HCT116 (cell line): ENCODE measurements at regions not wholly inside any gene's neighbourhood (a gene's known extent, or its start where the extent isn't known, plus 50 kb on each side); places are given as distances from the start of the nearest gene placed in this dataset.

Experiments used
- ATAC-seq: fragments of 200-7000 bp; cut with Tn5 transposase; 2 replicates; pipeline ENCODE4 v1.9.1; 2020; ENCODE audit warnings: mild to moderate bottlenecking, moderate library complexity
- BruUV-seq: library from RNA; stranded (reverse); fragments of 400-500 nt; replicated peaks from 2 replicates; lab custom pipeline; 2021; lab: Mats Ljungman, UMichigan
- CTCF ChIA-PET: fragments of 300-600 bp; sonication (Branson Sonifier 250); formaldehyde crosslinking; loops from one replicate; lab custom pipeline; 2021; ENCODE audit warnings: antibody characterized with exemption; lab: Charles Lee
- POLR2A ChIA-PET: fragments of 300-600, 350-600 bp; sonication (Branson Sonifier 250); formaldehyde crosslinking; loops from one replicate; lab custom pipeline; 2021; ENCODE audit warnings: antibody characterized with exemption; lab: Charles Lee
- RAD21 ChIA-PET, 2 experiments: fragments of 300-600 bp; sonication (Branson Sonifier 250); formaldehyde crosslinking; loops; one replicate each; lab custom pipeline; 2023; ENCODE audit warnings: low total read pairs in 2 of 2; ENCODE audit not compliant: uncharacterized antibody in 2 of 2, unreplicated experiment in 2 of 2, low non-redundant PET in 1 of 2; lab: Charles Lee
- DNase-seq: peaks from one replicate; pipeline ENCODE4 v3.0.0-alpha.2; 2010; ENCODE audit warnings: low read depth, low spot score
- H2AFZ ChIP-seq: fragments of 200-600 bp; shearing (Covaris generic), sonication (generic); 2 replicates; pipeline ENCODE4 v1.6.1; 2017; ENCODE audit warnings: low read depth, mixed run types, mixed read lengths, antibody characterized with exemption, low read length; ENCODE audit not compliant: poor library complexity, severe bottlenecking
- H3K27ac ChIP-seq: 2 replicates; pipeline ENCODE4 v1.5.1; 2012; ENCODE audit warnings: low read depth, low read length
- H3K27me3 ChIP-seq: fragments of 200-600 bp; sonication (generic); 2 replicates; pipeline ENCODE4 v1.6.1; 2016; ENCODE audit warnings: mixed run types, low read length, mixed read lengths; ENCODE audit not compliant: insufficient read depth
- H3K36me3 ChIP-seq, 2 experiments: fragments of 200-500 bp in 1 of 2; fragments of 200-600 bp in 1 of 2; sonication (Bioruptor generic) in 1 of 2; sonication (generic) in 1 of 2; 2 replicates each; pipeline versions ENCODE4 v1.5.1 to v1.6.1; 2014 to 2016; ENCODE audit warnings: low read length in 2 of 2, inconsistent platforms in 1 of 2, mixed read lengths in 1 of 2, mixed run types in 1 of 2; ENCODE audit not compliant: insufficient read depth in 2 of 2, control insufficient read depth in 1 of 2
- H3K4me1 ChIP-seq, 2 experiments: fragments of 200-600 bp in 1 of 2; sonication (generic) in 1 of 2; 2 replicates each; pipeline versions ENCODE4 v1.5.1 to v1.6.1; 2012 to 2017; ENCODE audit warnings: low read length in 2 of 2, inconsistent platforms in 1 of 2, mild to moderate bottlenecking in 1 of 2, mixed read lengths in 1 of 2, mixed run types in 1 of 2, moderate library complexity in 1 of 2; ENCODE audit not compliant: insufficient read depth in 2 of 2, control insufficient read depth in 1 of 2
- H3K4me2 ChIP-seq: fragments of 200-600 bp; sonication (generic); 2 replicates; pipeline ENCODE4 v1.6.1; 2017; ENCODE audit warnings: mixed run types, low read length, mixed read lengths
- H3K4me3 ChIP-seq, 2 experiments: fragments of 200-600 bp in 1 of 2; sonication (generic) in 1 of 2; replicated peaks in 1 of 2; 2 replicates each; pipeline ENCODE4 v1.5.1; 2011 to 2016; ENCODE audit warnings: low read length in 2 of 2, control low read depth in 1 of 2, low read depth in 1 of 2, mild to moderate bottlenecking in 1 of 2, mixed read lengths in 1 of 2, mixed run types in 1 of 2
- H3K79me2 ChIP-seq: fragments of 200-600 bp; sonication (generic); 2 replicates; pipeline ENCODE4 v1.6.1; 2017; ENCODE audit warnings: mild to moderate bottlenecking, mixed run types, low read length, moderate library complexity, mixed read lengths; ENCODE audit not compliant: insufficient read depth
- H3K9ac ChIP-seq: fragments of 200-600 bp; sonication (generic); 2 replicates; pipeline ENCODE4 v1.6.1; 2016; ENCODE audit warnings: low read length, mixed read lengths
- H3K9me2 ChIP-seq: fragments of 200-600 bp; sonication (generic), shearing (Covaris generic); 2 replicates; pipeline ENCODE4 v1.6.1; 2017; ENCODE audit warnings: mixed run types, mild to moderate bottlenecking, moderate library complexity; ENCODE audit not compliant: insufficient read depth
- H3K9me3 ChIP-seq, 2 experiments: fragments of 200-500 bp in 1 of 2; fragments of 200-600 bp in 1 of 2; sonication (Bioruptor generic) in 1 of 2; sonication (generic) in 1 of 2; 2 replicates each; pipeline ENCODE4 v1.6.1; 2014 to 2017; ENCODE audit warnings: low read length in 2 of 2, mixed read lengths in 2 of 2, inconsistent platforms in 1 of 2, low read depth in 1 of 2, mild to moderate bottlenecking in 1 of 2, mixed run types in 1 of 2, moderate library complexity in 1 of 2; ENCODE audit not compliant: control insufficient read depth in 1 of 2, insufficient read depth in 1 of 2
- H4K20me1 ChIP-seq: fragments of 200-600 bp; sonication (generic), shearing (Covaris generic); 2 replicates; pipeline ENCODE4 v1.6.1; 2017; ENCODE audit warnings: mixed run types, mild to moderate bottlenecking, moderate library complexity; ENCODE audit not compliant: insufficient read depth
- CEBPB ChIP-seq: IDR thresholded peaks from 2 replicates; pipeline ENCODE4 v1.6.1; 2012; ENCODE audit warnings: low read depth
- EGR1 ChIP-seq: IDR thresholded peaks from 2 replicates; pipeline ENCODE4 v1.6.1; 2012; ENCODE audit warnings: low read depth
- EZH2phosphoT487 ChIP-seq: fragments of 200-600 bp; IDR thresholded peaks from 2 replicates; pipeline ENCODE4 v1.6.1; 2018; ENCODE audit warnings: antibody characterized with exemption, borderline replicate concordance
- FOSL1 ChIP-seq: IDR thresholded peaks from 2 replicates; pipeline ENCODE4 v1.6.1; 2012; ENCODE audit warnings: low read depth
- JUND ChIP-seq: IDR thresholded peaks from 2 replicates; pipeline ENCODE4 v1.6.1; 2012
- POLR2A ChIP-seq: IDR thresholded peaks from 2 replicates; pipeline ENCODE4 v1.7.0; 2011; ENCODE audit warnings: borderline replicate concordance; ENCODE audit not compliant: insufficient read depth, insufficient read length; ENCODE audit errors: extremely low read depth
- RAD21 ChIP-seq: IDR thresholded peaks from 2 replicates; pipeline ENCODE4 v1.6.1; 2012; ENCODE audit warnings: low read depth, mild to moderate bottlenecking
- SIN3A ChIP-seq: IDR thresholded peaks from 2 replicates; pipeline ENCODE4 v1.6.1; 2012; ENCODE audit warnings: low read depth
- SP1 ChIP-seq: IDR thresholded peaks from 2 replicates; pipeline ENCODE4 v1.6.1; 2012; ENCODE audit warnings: low read depth
- TCF7L2 ChIP-seq: IDR thresholded peaks from 2 replicates; pipeline ENCODE4 v1.7.0; 2011; ENCODE audit warnings: borderline replicate concordance, inconsistent platforms; ENCODE audit not compliant: insufficient read depth, insufficient read length; ENCODE audit errors: extremely low read depth
- YY1 ChIP-seq: IDR thresholded peaks from 2 replicates; pipeline ENCODE4 v1.6.1; 2011; ENCODE audit warnings: low read length, low read depth, moderate library complexity, mild to moderate bottlenecking; ENCODE audit not compliant: insufficient replicate concordance; ENCODE audit errors: extremely low read depth
- ZBTB33 ChIP-seq: IDR thresholded peaks from 2 replicates; pipeline ENCODE4 v1.6.1; 2011; ENCODE audit warnings: mild to moderate bottlenecking, low read length, moderate library complexity; ENCODE audit not compliant: insufficient replicate concordance; ENCODE audit errors: extremely low read depth
- ZFX ChIP-seq: fragments of 450-650 bp; IDR thresholded peaks from 2 replicates; pipeline ENCODE4 v1.6.1; 2017
- ZNF274 ChIP-seq: fragments of 200-500 bp; sonication (Bioruptor generic); IDR thresholded peaks from 2 replicates; pipeline ENCODE4 v1.6.1; 2014; ENCODE audit warnings: mild to moderate bottlenecking, low read depth, low read length, inconsistent platforms
- intact Hi-C: fragments of 100-400 bp; cut with micrococcal nuclease; formaldehyde crosslinking; loops from 2 replicates; pipeline ENCODE4 v1.10.0; 2022
- TF ChIP-seq, protein P1 (sequence below): IDR thresholded peaks from 2 replicates; pipeline ENCODE4 v1.6.1; 2012

DNA sequence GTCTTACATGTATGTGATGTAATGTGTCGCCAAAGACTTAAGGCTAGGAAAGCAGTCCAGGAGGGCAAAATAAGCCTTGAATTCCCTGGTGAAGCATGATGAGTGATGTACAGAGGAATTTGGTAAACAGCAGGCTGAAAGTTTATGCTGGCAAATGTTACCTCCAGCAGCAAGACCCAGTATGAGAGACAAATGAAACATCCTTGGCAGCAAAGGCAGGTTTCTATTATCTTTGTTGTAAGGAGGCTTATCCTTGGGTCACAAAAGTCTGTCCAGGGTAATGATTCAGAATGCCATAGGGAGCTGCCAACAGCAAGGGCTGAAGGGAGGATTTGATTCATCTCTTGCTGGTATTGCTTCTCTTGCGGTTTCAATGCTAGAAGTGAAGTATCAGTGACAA lies 75.9 kb upstream of the HTR4 start:
- Histone ChIP-seq H2AFZ (no peak overlapping the region), H3K4me3 (no peak overlapping the region), H3K4me1 (peaks cover 0 to 9% of the 10 kb centered on the region in 2 experiments; a peak in 2 of 4 replicates), H3K27me3 (peaks cover 15% of the 10 kb centered on the region; the same call in 1 of the 2 replicates), H4K20me1 (no peaks in the 10 kb centered on the region), H3K27ac (no peak overlapping the region), H3K9ac (no peak overlapping the region), H3K4me2 (no peak overlapping the region), H3K36me3 (no peaks in the 10 kb centered on the region), H3K9me3 (no peaks in the 10 kb centered on the region), H3K9me2 (no peaks in the 10 kb centered on the region), H3K79me2 (no peaks in the 10 kb centered on the region)
- ChIA-PET RAD21 (interaction anchor here (1.1 to 1.2 kb wide), 2 partner anchors 11 to 384 kb away, joined by 6 to 10 read pairs; no protein-coding TSS in a partner anchor), CTCF (interaction anchor here (0.7 to 7.8 kb wide), 67 partner anchors 9 to 873 kb away, joined by 3 to 198 read pairs (median 5); no protein-coding TSS in a partner anchor), POLR2A (no interaction called here)
- no TSS peak for BruUV-seq
- DNase-seq (no peak), ATAC-seq (no peak)
- no peak for TF ChIP-seq JUND
- TF ChIP-seq ZNF274 = no peak
- TF ChIP-seq, protein P1, sequence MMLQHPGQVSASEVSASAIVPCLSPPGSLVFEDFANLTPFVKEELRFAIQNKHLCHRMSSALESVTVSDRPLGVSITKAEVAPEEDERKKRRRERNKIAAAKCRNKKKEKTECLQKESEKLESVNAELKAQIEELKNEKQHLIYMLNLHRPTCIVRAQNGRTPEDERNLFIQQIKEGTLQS = no peak
- TF ChIP-seq TCF7L2 = no peak
- TF ChIP-seq POLR2A = no peak
- no peak for TF ChIP-seq SIN3A
- no peak for TF ChIP-seq FOSL1
- no peak for TF ChIP-seq RAD21
- no peak for TF ChIP-seq ZBTB33
- no peak for TF ChIP-seq YY1
- no peak for TF ChIP-seq SP1
- TF ChIP-seq EZH2phosphoT487 = no peak
- TF ChIP-seq EGR1 = no peak
- no peak for TF ChIP-seq CEBPB
- no peak for TF ChIP-seq ZFX
- intact Hi-C loops = loop anchor here (2.0 to 5.0 kb wide), 6 partner anchors 182 to 832 kb away; partner anchors contain the start of gene FBXO38
